Mesendoderm (in vitro differentiated cells): ENCODE measurements at regions not wholly inside any gene's neighbourhood (a gene's known extent, or its start where the extent isn't known, plus 50 kb on each side); places are given as distances from the start of the nearest gene placed in this dataset.
A peak's percentile ranks its signal among the peaks of the same experiment; 100 is the strongest.

Experiments used
- DNase-seq: peaks from one replicate; pipeline ENCODE4 v3.0.0; 2013
- H2AK5ac ChIP-seq: 2 replicates; pipeline ENCODE4 v1.6.1; 2013; ENCODE audit warnings: low read length, inconsistent platforms
- H2BK120ac ChIP-seq: 2 replicates; pipeline ENCODE4 v1.6.1; 2013; ENCODE audit warnings: low read depth, mild to moderate bottlenecking, low read length, moderate library complexity, mixed read lengths
- H2BK15ac ChIP-seq: replicated peaks from 2 replicates; pipeline ENCODE4 v1.6.1; 2013; ENCODE audit warnings: low read depth, mild to moderate bottlenecking, moderate library complexity
- H2BK5ac ChIP-seq: 2 replicates; pipeline ENCODE4 v1.6.1; 2013; ENCODE audit warnings: low read length, inconsistent platforms
- H3K18ac ChIP-seq: 2 replicates; pipeline ENCODE4 v1.6.1; 2013; ENCODE audit warnings: mild to moderate bottlenecking, low read length, mixed read lengths
- H3K23ac ChIP-seq: one replicate; pipeline ENCODE4 v1.6.1; 2013; ENCODE audit warnings: low read length
- H3K27ac ChIP-seq: 2 replicates; pipeline ENCODE4 v1.5.1; 2013; ENCODE audit warnings: low read depth, mild to moderate bottlenecking, inconsistent platforms, low read length, moderate library complexity
- H3K27me3 ChIP-seq: 2 replicates; pipeline ENCODE4 v1.6.1; 2013; ENCODE audit warnings: low read length, control low read depth, mild to moderate bottlenecking, inconsistent platforms; ENCODE audit not compliant: insufficient read depth, poor library complexity
- H3K36me3 ChIP-seq: 2 replicates; pipeline ENCODE4 v1.6.1; 2013; ENCODE audit warnings: low read length, inconsistent platforms; ENCODE audit not compliant: control insufficient read depth, insufficient read depth
- H3K4ac ChIP-seq: one replicate; pipeline ENCODE4 v1.6.1; 2013; ENCODE audit warnings: low read depth, mild to moderate bottlenecking, low read length, moderate library complexity
- H3K4me1 ChIP-seq: 2 replicates; pipeline ENCODE4 v1.6.1; 2013; ENCODE audit warnings: low read depth, low read length, inconsistent platforms; ENCODE audit not compliant: control insufficient read depth
- H3K4me2 ChIP-seq: 2 replicates; pipeline ENCODE4 v1.6.1; 2013; ENCODE audit warnings: low read length
- H3K4me3 ChIP-seq: 2 replicates; pipeline ENCODE4 v1.5.1; 2013; ENCODE audit warnings: mild to moderate bottlenecking, low read length
- H3K56ac ChIP-seq: one replicate; pipeline ENCODE4 v1.6.1; 2013; ENCODE audit warnings: low read length
- H3K79me1 ChIP-seq: 2 replicates; pipeline ENCODE4 v1.6.1; 2013; ENCODE audit warnings: low read length, inconsistent platforms
- H3K79me2 ChIP-seq: 2 replicates; pipeline ENCODE4 v1.6.1; 2013; ENCODE audit warnings: mild to moderate bottlenecking, low read length; ENCODE audit not compliant: control insufficient read depth, insufficient read depth
- H3K9ac ChIP-seq: 2 replicates; pipeline ENCODE4 v1.6.1; 2013; ENCODE audit warnings: low read length, inconsistent platforms
- H4K5ac ChIP-seq: one replicate; pipeline ENCODE4 v1.6.1; 2013; ENCODE audit warnings: low read length
- H4K8ac ChIP-seq: one replicate; pipeline ENCODE4 v1.6.1; 2013; ENCODE audit warnings: low read depth, mild to moderate bottlenecking, control low read depth, low read length, moderate library complexity
- WGBS: extraction: QIAGEN DNeasy Blood & Tissue Kit; methylation state at CpG from one replicate; pipeline ENCODE4 v1.1.7; 2013; ENCODE audit warnings: low lambda C conversion rate, missing lambda C conversion rate; ENCODE audit not compliant: insufficient coverage; ENCODE audit errors: extremely low coverage; 5-methylcytosine and 5-hydroxymethylcytosine counted together

DNA sequence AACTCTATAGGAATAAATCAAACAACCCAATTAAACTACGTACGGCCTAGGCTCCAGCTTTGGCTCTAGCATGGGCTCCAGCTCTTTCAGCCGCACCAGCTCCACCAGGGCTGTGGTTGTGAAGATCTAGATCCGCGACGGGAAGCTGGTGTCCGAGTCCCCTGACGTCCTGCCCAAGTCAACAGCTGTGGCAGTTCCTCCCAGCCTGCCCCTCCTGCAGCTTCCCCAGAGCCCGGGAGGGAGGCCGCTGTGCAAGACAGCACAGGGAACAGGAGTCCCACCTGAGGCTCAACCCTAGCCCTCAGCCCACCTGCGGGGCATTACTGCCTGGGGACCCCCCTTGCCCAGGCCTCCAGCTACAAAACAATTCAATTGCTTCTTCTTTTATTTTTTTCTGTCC lies 2680.3 kb downstream of the PCDH7 start:
- H2BK5ac ChIP-seq: no peak overlapping the region
- no peak overlapping the region for H3K23ac ChIP-seq
- no peaks in the 10 kb centered on the region for H3K36me3 ChIP-seq
- H3K56ac ChIP-seq: no peak overlapping the region
- no peak overlapping the region for H2AK5ac ChIP-seq
- no peaks in the 10 kb centered on the region for H3K79me2 ChIP-seq
- H4K8ac ChIP-seq: no peak overlapping the region
- H3K4me2 ChIP-seq: no peak overlapping the region
- H2BK120ac ChIP-seq: no peak overlapping the region
- no CpG with 5 or more reads among the region's 11 CpGs for WGBS
- H3K4me3 ChIP-seq: no peak overlapping the region
- H2BK15ac ChIP-seq: no peak overlapping the region
- no peaks in the 10 kb centered on the region for H3K4me1 ChIP-seq
- H4K5ac ChIP-seq: no peak overlapping the region
- H3K79me1 ChIP-seq: no peaks in the 10 kb centered on the region
- H3K27me3 ChIP-seq: no peaks in the 10 kb centered on the region
- no peak overlapping the region for H3K4ac ChIP-seq
- H3K18ac ChIP-seq: no peak overlapping the region
- no peak overlapping the region for H3K27ac ChIP-seq
- DNase-seq: no peak
- H3K9ac ChIP-seq: no peak overlapping the region

DNA sequence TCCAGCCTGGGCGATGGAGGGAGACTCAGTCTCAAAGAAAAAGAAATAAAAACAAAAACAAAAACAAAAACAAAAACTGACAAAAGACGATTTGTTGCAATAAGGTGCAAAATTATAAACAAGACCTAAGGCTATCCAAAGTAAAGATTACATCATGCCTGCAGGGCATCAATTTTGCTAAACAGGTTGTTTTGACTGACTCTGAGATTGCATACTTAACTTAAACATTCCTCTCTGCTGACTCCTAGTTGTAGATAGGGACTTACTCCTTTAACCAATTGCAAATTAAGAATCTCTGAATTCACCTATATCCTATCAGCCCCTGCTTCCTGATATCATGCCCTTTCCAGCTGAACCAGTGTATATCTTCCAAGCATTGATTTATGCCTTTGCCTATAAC lies 2687.3 kb downstream of the PCDH7 start:
- H3K79me1 ChIP-seq: no peaks in the 10 kb centered on the region
- no peaks in the 10 kb centered on the region for H3K4me1 ChIP-seq
- H3K36me3 ChIP-seq: no peaks in the 10 kb centered on the region
- H3K4me2 ChIP-seq: no peak overlapping the region
- H3K4ac ChIP-seq: no peak overlapping the region
- H2BK15ac ChIP-seq: no peak overlapping the region
- no peak overlapping the region for H2AK5ac ChIP-seq
- DNase-seq: peak; percentile 63
- no CpG with 5 or more reads among the region's 2 CpGs for WGBS
- H3K23ac ChIP-seq: no peak overlapping the region
- no peak overlapping the region for H2BK5ac ChIP-seq
- H3K4me3 ChIP-seq: no peak overlapping the region
- H3K27me3 ChIP-seq: no peaks in the 10 kb centered on the region
- H2BK120ac ChIP-seq: no peak overlapping the region
- H3K79me2 ChIP-seq: no peaks in the 10 kb centered on the region
- no peak overlapping the region for H3K56ac ChIP-seq
- no peak overlapping the region for H4K5ac ChIP-seq
- no peak overlapping the region for H3K18ac ChIP-seq
- H3K9ac ChIP-seq: no peak overlapping the region
- no peak overlapping the region for H4K8ac ChIP-seq
- no peak overlapping the region for H3K27ac ChIP-seq

DNA sequence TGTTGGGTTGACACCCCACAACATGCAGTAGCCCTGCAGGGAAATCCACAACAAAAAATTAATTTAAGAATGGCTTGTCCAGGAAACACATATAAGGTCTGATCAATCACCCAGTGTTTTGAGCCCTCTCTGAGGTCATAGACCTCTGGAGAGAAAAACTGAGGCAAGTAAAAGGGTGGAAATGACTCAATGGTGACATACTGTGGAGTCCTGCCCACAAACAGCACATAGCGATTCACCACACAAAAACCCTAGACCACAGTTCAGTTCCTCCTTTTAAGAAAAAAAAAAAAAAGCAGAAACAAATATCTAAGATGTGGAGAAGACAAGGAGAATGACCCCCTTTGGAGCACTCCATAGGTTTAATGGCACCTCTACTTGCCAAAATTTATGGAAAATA lies 2691.0 kb downstream of the PCDH7 start:
- Histone ChIP-seq H3K4ac (no peak overlapping the region), H3K23ac (no peak overlapping the region), H3K56ac (no peak overlapping the region), H4K8ac (no peak overlapping the region), H2BK15ac (no peak overlapping the region), H3K27me3 (no peaks in the 10 kb centered on the region), H3K27ac (no peak overlapping the region), H3K36me3 (no peaks in the 10 kb centered on the region), H4K5ac (no peak overlapping the region), H2BK5ac (no peak overlapping the region), H2BK120ac (no peak overlapping the region), H3K4me1 (no peaks in the 10 kb centered on the region), H3K9ac (no peak overlapping the region), H3K79me2 (no peaks in the 10 kb centered on the region), H3K79me1 (no peaks in the 10 kb centered on the region), H3K4me3 (no peak overlapping the region), H3K4me2 (no peak overlapping the region), H2AK5ac (no peak overlapping the region), H3K18ac (no peak overlapping the region)
- DNase-seq: no peak
- WGBS: no CpG with 5 or more reads among the region's 1 CpG

DNA sequence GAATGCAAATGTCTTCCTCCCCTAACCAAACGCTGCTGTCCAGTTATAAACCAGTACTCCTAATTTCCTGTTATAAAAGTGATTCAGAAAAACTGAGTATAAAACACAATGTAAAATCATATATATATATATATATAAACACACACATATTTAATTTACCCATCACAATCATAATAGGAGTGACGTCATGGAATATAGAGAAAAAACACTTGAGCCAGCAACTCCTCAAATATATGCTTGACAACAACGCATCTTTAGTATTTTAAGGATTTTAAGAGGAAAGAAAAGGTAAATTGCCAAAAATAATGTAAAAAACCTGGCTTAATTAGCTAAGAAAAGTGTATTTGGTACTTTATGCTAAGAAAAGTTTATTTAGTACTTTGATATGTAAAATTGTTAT lies 2701.7 kb downstream of the PCDH7 start:
- no CpG with 5 or more reads among the region's 3 CpGs for WGBS
- Histone ChIP-seq H3K4ac (no peak overlapping the region), H3K56ac (no peak overlapping the region), H3K18ac (no peak overlapping the region), H3K27ac (no peak overlapping the region), H3K27me3 (no peaks in the 10 kb centered on the region), H3K23ac (no peak overlapping the region), H2AK5ac (no peak overlapping the region), H3K36me3 (no peaks in the 10 kb centered on the region), H2BK5ac (no peak overlapping the region), H4K5ac (no peak overlapping the region), H3K4me1 (no peaks in the 10 kb centered on the region), H2BK15ac (no peak overlapping the region), H3K4me2 (no peak overlapping the region), H2BK120ac (no peak overlapping the region), H3K79me1 (no peaks in the 10 kb centered on the region), H3K9ac (no peak overlapping the region), H3K79me2 (no peaks in the 10 kb centered on the region), H4K8ac (no peak overlapping the region), H3K4me3 (no peak overlapping the region)
- DNase-seq: no peak

DNA sequence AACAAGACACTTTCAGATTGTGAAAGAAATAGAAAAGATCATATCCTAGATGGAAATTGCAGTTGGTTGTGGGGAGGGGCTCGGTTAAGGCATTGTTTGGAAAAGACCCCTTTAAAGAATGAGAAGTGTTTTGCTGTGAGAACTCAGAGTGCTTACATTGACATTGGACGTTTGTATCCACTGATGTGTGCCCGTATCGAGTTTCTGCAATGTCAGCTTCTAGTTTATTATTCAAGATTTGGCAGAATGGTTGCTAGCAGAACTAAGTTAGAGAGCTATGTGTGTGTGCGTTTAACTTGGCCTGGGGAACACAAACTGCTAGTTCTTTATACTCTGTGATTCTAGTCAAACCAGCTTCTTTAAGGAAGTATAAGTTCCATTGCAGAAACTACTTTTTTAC lies 2702.5 kb downstream of the PCDH7 start:
- Histone ChIP-seq H3K4me2 (no peak overlapping the region), H3K4me1 (no peaks in the 10 kb centered on the region), H3K18ac (no peak overlapping the region), H2BK5ac (no peak overlapping the region), H3K23ac (no peak overlapping the region), H3K36me3 (no peaks in the 10 kb centered on the region), H2BK120ac (no peak overlapping the region), H3K9ac (no peak overlapping the region), H3K27ac (no peak overlapping the region), H3K79me2 (no peaks in the 10 kb centered on the region), H3K27me3 (no peaks in the 10 kb centered on the region), H4K5ac (no peak overlapping the region), H3K4me3 (no peak overlapping the region), H3K56ac (no peak overlapping the region), H3K4ac (no peak overlapping the region), H4K8ac (no peak overlapping the region), H3K79me1 (no peaks in the 10 kb centered on the region), H2AK5ac (no peak overlapping the region), H2BK15ac (no peak overlapping the region)
- DNase-seq: no peak
- no CpG with 5 or more reads among the region's 5 CpGs for WGBS

DNA sequence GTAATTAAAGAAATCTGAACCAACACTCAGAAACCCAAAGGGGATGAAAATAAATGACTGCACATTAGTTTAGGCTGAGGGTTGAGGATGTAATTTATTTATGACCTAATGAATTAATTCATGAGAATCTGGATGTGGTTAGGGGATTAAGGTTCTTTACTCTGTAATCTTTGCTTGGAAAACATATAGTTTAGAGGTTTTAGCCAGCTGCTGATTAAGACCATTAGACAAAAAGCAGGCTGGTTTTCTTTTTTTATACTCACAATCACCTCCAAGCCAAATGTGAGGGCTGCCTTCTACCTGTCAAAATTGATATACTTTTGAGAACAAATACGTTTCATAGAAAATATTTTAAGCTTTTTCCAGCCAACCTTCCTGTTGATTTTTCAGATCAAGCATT lies 2705.8 kb downstream of the PCDH7 start:
- H3K23ac ChIP-seq: no peak overlapping the region
- H3K79me2 ChIP-seq: no peaks in the 10 kb centered on the region
- H4K8ac ChIP-seq: no peak overlapping the region
- no peaks in the 10 kb centered on the region for H3K27me3 ChIP-seq
- H2BK15ac ChIP-seq: no peak overlapping the region
- no peak overlapping the region for H3K9ac ChIP-seq
- H4K5ac ChIP-seq: no peak overlapping the region
- H2BK120ac ChIP-seq: no peak overlapping the region
- WGBS: no CpG with 5 or more reads among the region's 1 CpG
- no peak for DNase-seq
- no peak overlapping the region for H2AK5ac ChIP-seq
- H3K4me3 ChIP-seq: no peak overlapping the region
- no peak overlapping the region for H3K4ac ChIP-seq
- no peaks in the 10 kb centered on the region for H3K79me1 ChIP-seq
- H3K18ac ChIP-seq: no peak overlapping the region
- H3K4me2 ChIP-seq: no peak overlapping the region
- no peaks in the 10 kb centered on the region for H3K36me3 ChIP-seq
- no peak overlapping the region for H3K27ac ChIP-seq
- H3K56ac ChIP-seq: no peak overlapping the region
- no peak overlapping the region for H2BK5ac ChIP-seq
- no peaks in the 10 kb centered on the region for H3K4me1 ChIP-seq
